ENCODE measurements at regions not wholly inside any gene's neighbourhood (a gene's known extent, or its start where the extent isn't known, plus 50 kb on each side); places are given as distances from the start of the nearest gene placed in this dataset.

GRCh38 chr12:67415473-67415872 is 146.3 kb downstream of the CAND1 start:
- Histone ChIP-seq H3K4me2 (ENCODE audit: insufficient read depth, low read length) (no peak overlapping the region), H4K20me1 (replicated peaks; ENCODE audit: control insufficient read depth, extremely low read depth, insufficient read depth, low read length) (no peaks in the 10 kb centered on the region), H2AFZ (ENCODE audit: low read depth, low read length) (no peak overlapping the region), H3K27me3 (ENCODE audit: control insufficient read depth in 2 of 2, insufficient read depth in 2 of 2, low read length in 2 of 2) (no peaks in the 10 kb centered on the region), H3K9ac (replicated peaks; ENCODE audit: extremely low read depth, insufficient read depth, low read length) (no peak overlapping the region), H3K27ac (ENCODE audit: insufficient read depth, low read depth, low read length) (no peak overlapping the region), H3K4me3 (replicated peaks in 1 of 3; ENCODE audit: insufficient read depth in 1 of 3, low read depth in 1 of 3, low read length in 3 of 3) (no peak overlapping the region), H3K9me1 (replicated peaks; ENCODE audit: control insufficient read depth, extremely low read depth, insufficient read depth, low read length) (no peaks in the 10 kb centered on the region), H3K79me2 (ENCODE audit: control insufficient read depth, insufficient read depth, low read length) (no peaks in the 10 kb centered on the region), H3K9me3 (replicated peaks; ENCODE audit: control insufficient read depth, insufficient read depth, low read length) (no peaks in the 10 kb centered on the region), H3K4me1 (ENCODE audit: control insufficient read depth, extremely low read depth, insufficient read depth, low read length) (no peaks in the 10 kb centered on the region), H3K36me3 (ENCODE audit: control insufficient read depth in 2 of 2, extremely low read depth in 1 of 2, insufficient read depth in 2 of 2, low read length in 2 of 2) (no peaks in the 10 kb centered on the region)
- ChIA-PET CTCF (no interaction called here), POLR2A (no interaction called here)
- intact Hi-C loops (cut with micrococcal nuclease), result no loop called here
- dilution Hi-C loops (cut with MboI; ENCODE audit: extremely low pct_ligation_motif_present, low sequenced_read_pairs), result no loop called here
- no peak for TF ChIP-seq FOS (IDR thresholded peaks at IDR 0.05; ENCODE audit: borderline replicate concordance, insufficient read depth, low read length)
- FAIRE-seq (no peak), DNase-seq (ENCODE audit: low read depth, low spot score) (no peak)
- BruUV-seq (replicated peaks), result no TSS peak

GRCh38 chr12:67419810-67420209 is 150.7 kb downstream of the CAND1 start:
- no peak for TF ChIP-seq POLR2A (IDR thresholded peaks at IDR 0.05; ENCODE audit: low read depth, low read length)
- no peak for TF ChIP-seq MYC (IDR thresholded peaks at IDR 0.05; ENCODE audit: low read depth, low read length)

More at GRCh38 chr12:67419810-67420209, 150.7 kb downstream of the CAND1 start:
- no peaks in the 10 kb centered on the region for H3K9me3 ChIP-seq (replicated peaks; ENCODE audit: control insufficient read depth, insufficient read depth, low read length)
- H3K4me1 ChIP-seq (ENCODE audit: control insufficient read depth, extremely low read depth, insufficient read depth, low read length), result no peaks in the 10 kb centered on the region
- no peaks in the 10 kb centered on the region for H3K27me3 ChIP-seq (ENCODE audit: control insufficient read depth in 2 of 2, insufficient read depth in 2 of 2, low read length in 2 of 2)
- no peak for FAIRE-seq
- CTCF ChIA-PET, result no interaction called here
- no peak overlapping the region for H3K4me2 ChIP-seq (ENCODE audit: insufficient read depth, low read length)
- H4K20me1 ChIP-seq (replicated peaks; ENCODE audit: control insufficient read depth, extremely low read depth, insufficient read depth, low read length), result no peaks in the 10 kb centered on the region
- POLR2A ChIA-PET, result no interaction called here
- dilution Hi-C loops (cut with MboI; ENCODE audit: extremely low pct_ligation_motif_present, low sequenced_read_pairs) (no loop called here), intact Hi-C loops (cut with micrococcal nuclease) (no loop called here)
- H2AFZ ChIP-seq (ENCODE audit: low read depth, low read length), result no peak overlapping the region
- no peak for DNase-seq (ENCODE audit: low read depth, low spot score)
- H3K36me3 ChIP-seq (ENCODE audit: control insufficient read depth in 2 of 2, extremely low read depth in 1 of 2, insufficient read depth in 2 of 2, low read length in 2 of 2), result no peaks in the 10 kb centered on the region
- no peak overlapping the region for H3K27ac ChIP-seq (ENCODE audit: insufficient read depth, low read depth, low read length)
- H3K79me2 ChIP-seq (ENCODE audit: control insufficient read depth, insufficient read depth, low read length), result no peaks in the 10 kb centered on the region
- no TSS peak for BruUV-seq (replicated peaks)
- H3K9me1 ChIP-seq (replicated peaks; ENCODE audit: control insufficient read depth, extremely low read depth, insufficient read depth, low read length), result no peaks in the 10 kb centered on the region
- H3K9ac ChIP-seq (replicated peaks; ENCODE audit: extremely low read depth, insufficient read depth, low read length), result no peak overlapping the region
- H3K4me3 ChIP-seq (replicated peaks in 1 of 3; ENCODE audit: insufficient read depth in 1 of 3, low read depth in 1 of 3, low read length in 3 of 3), result no peak overlapping the region
